ENCODE measurements at regions not wholly inside any gene's neighbourhood (a gene's known extent, or its start where the extent isn't known, plus 50 kb on each side); places are given as distances from the start of the nearest gene placed in this dataset.

GRCh38 chr18:26723981-26724380, 141.5 kb downstream of the AQP4 start:
- Histone ChIP-seq H3K27me3 (no peaks in the 10 kb centered on the region), H3K9me3 (no peaks in the 10 kb centered on the region), H3K4me1 (no peaks in the 10 kb centered on the region), H3K4me3 (no peak overlapping the region), H3K27ac (no peak overlapping the region), H3K36me3 (replicated peaks in 1 of 2; ENCODE audit: insufficient read depth in 1 of 2, low read depth in 2 of 2) (no peaks in the 10 kb centered on the region)
- no peak for TF ChIP-seq CTCF (IDR thresholded peaks at IDR 0.05)
- no peak for TF ChIP-seq POLR2A (IDR thresholded peaks at IDR 0.05)
- WGBS, 2 donors = 62 to 80% methylated on average over 3 of the region's 3 CpGs
- intact Hi-C loops (cut with DNase I) = no loop called here
- DNase-seq (no peak), ATAC-seq (no peak)

GRCh38 chr18:26722565-26722931, 143.0 kb downstream of the AQP4 start:
- no peak for TF ChIP-seq POLR2A (IDR thresholded peaks at IDR 0.05)
- TF ChIP-seq CTCF (IDR thresholded peaks at IDR 0.05) = no peak
- Histone ChIP-seq H3K36me3 (replicated peaks in 1 of 2; ENCODE audit: insufficient read depth in 1 of 2, low read depth in 2 of 2) (no peaks in the 10 kb centered on the region), H3K4me1 (no peaks in the 10 kb centered on the region), H3K27ac (no peak overlapping the region), H3K9me3 (no peaks in the 10 kb centered on the region), H3K4me3 (no peak overlapping the region), H3K27me3 (no peaks in the 10 kb centered on the region)
- DNase-seq (peak in 1 of 4 donors; percentile 14), ATAC-seq (no peak)
- intact Hi-C loops (cut with DNase I) = no loop called here
- WGBS, 2 donors = 35 to 55% methylated on average over 2 of the region's 2 CpGs

- H3K27ac ChIP-seq = no peak overlapping the region
- H3K9me3 ChIP-seq = no peaks in the 10 kb centered on the region
- intact Hi-C loops (cut with DNase I) = no loop called here
- no peaks in the 10 kb centered on the region for H3K27me3 ChIP-seq
- 81 to 82% methylated on average over 5 to 9 of the region's 9 CpGs for WGBS, 2 donors
- H3K4me1 ChIP-seq = no peaks in the 10 kb centered on the region
- TF ChIP-seq CTCF (IDR thresholded peaks at IDR 0.05) (no peak), POLR2A (IDR thresholded peaks at IDR 0.05) (no peak)
- no peak for DNase-seq
- H3K36me3 ChIP-seq (replicated peaks in 1 of 2; ENCODE audit: insufficient read depth in 1 of 2, low read depth in 2 of 2) = no peaks in the 10 kb centered on the region
- ATAC-seq = no peak
- H3K4me3 ChIP-seq = no peak overlapping the region
Measured at GRCh38 chr18:26721854-26722564, 143.5 kb downstream of the AQP4 start.

- intact Hi-C loops (cut with DNase I) = no loop called here
- H3K36me3 ChIP-seq (replicated peaks in 1 of 2; ENCODE audit: insufficient read depth in 1 of 2, low read depth in 2 of 2) = no peaks in the 10 kb centered on the region
- H3K4me1 ChIP-seq = no peaks in the 10 kb centered on the region
- ATAC-seq (no peak), DNase-seq (no peak)
- no peaks in the 10 kb centered on the region for H3K27me3 ChIP-seq
- no peak overlapping the region for H3K27ac ChIP-seq
- H3K4me3 ChIP-seq = no peak overlapping the region
- no peaks in the 10 kb centered on the region for H3K9me3 ChIP-seq
- TF ChIP-seq CTCF (IDR thresholded peaks at IDR 0.05) = no peak
- no peak for TF ChIP-seq POLR2A (IDR thresholded peaks at IDR 0.05)
- 44 to 56% methylated on average over 1 of the region's 1 CpG for WGBS, 2 donors
Measured at GRCh38 chr18:26719896-26720295, 145.6 kb downstream of the AQP4 start.

GRCh38 chr18:26717123-26717719, 148.3 kb downstream of the AQP4 start:
- intact Hi-C loops (cut with DNase I) = no loop called here
- Histone ChIP-seq H3K36me3 (replicated peaks in 1 of 2; ENCODE audit: insufficient read depth in 1 of 2, low read depth in 2 of 2) (no peaks in the 10 kb centered on the region), H3K4me3 (no peak overlapping the region), H3K4me1 (no peaks in the 10 kb centered on the region), H3K27ac (no peak overlapping the region), H3K27me3 (no peaks in the 10 kb centered on the region), H3K9me3 (no peaks in the 10 kb centered on the region)
- ATAC-seq (no peak), DNase-seq (no peak)
- WGBS, 2 donors = 70 to 71% methylated on average over 4 of the region's 4 CpGs
- no peak for TF ChIP-seq POLR2A (IDR thresholded peaks at IDR 0.05)
- TF ChIP-seq CTCF (IDR thresholded peaks at IDR 0.05) = no peak
